HG02938 (cell line): ENCODE measurements at regions not wholly inside any gene's neighbourhood (a gene's known extent, or its start where the extent isn't known, plus 50 kb on each side); places are given as distances from the start of the nearest gene placed in this dataset.
"Not testable (repeated sequence)": the region's sequence is repeated elsewhere in the genome, so short reads cannot be mapped to it uniquely, and the experiment has no call there.

Source experiments
- ATAC-seq: cut with Tn5 transposase; IDR thresholded peaks from one replicate; pipeline ENCODE4 v1.9.1; 2021; ENCODE audit warnings: mild to moderate bottlenecking, moderate library complexity; ENCODE audit not compliant: unreplicated experiment

- no peak for ATAC-seq
Measured at GRCh38 chr4:96395747-96396146, 555.9 kb downstream of the PDHA2 start.

GRCh38 chr4:96406742-96407141 lies 566.8 kb downstream of the PDHA2 start:
- no peak for ATAC-seq

GRCh38 chr4:96407225-96407624 lies 567.3 kb downstream of the PDHA2 start:
- no peak for ATAC-seq

- ATAC-seq: no peak
Measured at GRCh38 chr4:96407738-96408463, 568.0 kb downstream of the PDHA2 start.

GRCh38 chr4:96414853-96415252 lies 575.0 kb downstream of the PDHA2 start:
- ATAC-seq: not testable (repeated sequence)

GRCh38 chr4:96429657-96430056 lies 589.8 kb downstream of the PDHA2 start:
- no peak for ATAC-seq

GRCh38 chr4:96431094-96431493 lies 591.2 kb downstream of the PDHA2 start:
- no peak for ATAC-seq

GRCh38 chr4:96448315-96448872 lies 608.5 kb downstream of the PDHA2 start:
- ATAC-seq: no peak

- ATAC-seq: no peak
Measured at GRCh38 chr4:96455045-96455720, 615.3 kb downstream of the PDHA2 start.

- ATAC-seq: not testable (repeated sequence)
Measured at GRCh38 chr4:96458031-96458430, 618.1 kb downstream of the PDHA2 start.

GRCh38 chr4:96459105-96459504 lies 619.2 kb downstream of the PDHA2 start:
- no peak for ATAC-seq

GRCh38 chr4:96465834-96466233 lies 625.9 kb downstream of the PDHA2 start:
- no peak for ATAC-seq

GRCh38 chr4:96471956-96472867 lies 632.3 kb downstream of the PDHA2 start:
- no peak for ATAC-seq

GRCh38 chr4:96473246-96473645 lies 633.4 kb downstream of the PDHA2 start:
- no peak for ATAC-seq

GRCh38 chr4:96483308-96484030 lies 643.6 kb downstream of the PDHA2 start:
- ATAC-seq: no peak

- ATAC-seq: no peak
Measured at GRCh38 chr4:96486563-96486962, 646.7 kb downstream of the PDHA2 start.

- ATAC-seq: no peak
Measured at GRCh38 chr4:96497621-96498020, 657.7 kb downstream of the PDHA2 start.

- ATAC-seq: no peak
Measured at GRCh38 chr4:96504386-96504785, 664.5 kb downstream of the PDHA2 start.

GRCh38 chr4:96509039-96509741 lies 669.3 kb downstream of the PDHA2 start:
- no peak for ATAC-seq

GRCh38 chr4:96519291-96519690 lies 679.4 kb downstream of the PDHA2 start:
- no peak for ATAC-seq
